ENCODE measurements at regions not wholly inside any gene's neighbourhood (a gene's known extent, or its start where the extent isn't known, plus 50 kb on each side); places are given as distances from the start of the nearest gene placed in this dataset.

- TF ChIP-seq CTCF (IDR thresholded peaks at IDR 0.05; ENCODE audit: low read length) (no peak), EZH2 (optimal IDR thresholded peaks at IDR 0.05; ENCODE audit: low read depth, low read length) (no peak), EZH2phosphoT487 (IDR thresholded peaks at IDR 0.05; ENCODE audit: low read length) (no peak)
Observed at GRCh38 chr2:3104261-3104660, 273.4 kb downstream of the EIPR1 start.

Measured in MM.1S (cell line).